ENCODE measurements at regions not wholly inside any gene's neighbourhood (a gene's known extent, or its start where the extent isn't known, plus 50 kb on each side); places are given as distances from the start of the nearest gene placed in this dataset.

DNA sequence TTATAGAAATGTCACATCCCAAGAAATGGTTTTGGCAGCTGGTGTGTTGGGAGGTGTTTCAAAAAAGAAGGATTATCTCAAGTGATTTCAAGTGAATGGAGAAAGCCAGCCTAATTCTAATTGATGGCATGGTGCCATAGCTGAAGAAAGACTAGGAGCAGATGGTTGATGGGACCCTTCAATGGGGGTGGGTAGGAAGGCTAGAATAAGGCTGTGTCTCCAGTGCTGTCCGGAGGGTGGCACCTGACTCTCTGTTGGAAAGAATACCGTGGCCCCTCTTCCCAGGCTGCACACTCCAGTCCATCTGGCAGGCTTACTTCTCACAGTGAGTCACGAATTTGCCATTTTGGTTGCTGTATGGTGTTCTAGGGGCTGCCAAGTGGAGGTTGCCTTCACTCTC, 51.0 kb upstream of the GPR12 start:
- TF ChIP-seq, protein P1, sequence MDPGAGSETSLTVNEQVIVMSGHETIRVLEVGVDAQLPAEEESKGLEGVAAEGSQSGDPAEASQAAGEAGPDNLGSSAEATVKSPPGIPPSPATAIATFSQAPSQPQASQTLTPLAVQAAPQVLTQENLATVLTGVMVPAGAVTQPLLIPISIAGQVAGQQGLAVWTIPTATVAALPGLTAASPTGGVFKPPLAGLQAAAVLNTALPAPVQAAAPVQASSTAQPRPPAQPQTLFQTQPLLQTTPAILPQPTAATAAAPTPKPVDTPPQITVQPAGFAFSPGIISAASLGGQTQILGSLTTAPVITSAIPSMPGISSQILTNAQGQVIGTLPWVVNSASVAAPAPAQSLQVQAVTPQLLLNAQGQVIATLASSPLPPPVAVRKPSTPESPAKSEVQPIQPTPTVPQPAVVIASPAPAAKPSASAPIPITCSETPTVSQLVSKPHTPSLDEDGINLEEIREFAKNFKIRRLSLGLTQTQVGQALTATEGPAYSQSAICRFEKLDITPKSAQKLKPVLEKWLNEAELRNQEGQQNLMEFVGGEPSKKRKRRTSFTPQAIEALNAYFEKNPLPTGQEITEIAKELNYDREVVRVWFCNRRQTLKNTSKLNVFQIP (CRISPR knock-in tag; IDR thresholded peaks at IDR 0.05; ENCODE audit: borderline replicate concordance, low read depth) = no peak
- TF ChIP-seq ZNF70 (CRISPR knock-in tag; IDR thresholded peaks at IDR 0.05) (no peak), BACH2 (CRISPR knock-in tag; IDR thresholded peaks at IDR 0.05; ENCODE audit: borderline replicate concordance) (no peak), GLIS3 (CRISPR knock-in tag; IDR thresholded peaks at IDR 0.05) (no peak), RARB (CRISPR knock-in tag; IDR thresholded peaks at IDR 0.05) (no peak), ZFP3 (CRISPR knock-in tag; IDR thresholded peaks at IDR 0.05) (no peak), ZNF8 (CRISPR knock-in tag; IDR thresholded peaks at IDR 0.05) (no peak), ZFP30 (CRISPR knock-in tag; IDR thresholded peaks at IDR 0.05) (no peak), ESRRG (CRISPR knock-in tag; IDR thresholded peaks at IDR 0.05) (no peak), PPARA (CRISPR knock-in tag; IDR thresholded peaks at IDR 0.05; ENCODE audit: borderline replicate concordance) (no peak), CSDC2 (CRISPR knock-in tag; IDR thresholded peaks at IDR 0.05) (no peak), ARNTL (CRISPR knock-in tag; IDR thresholded peaks at IDR 0.05; ENCODE audit: borderline replicate concordance, low read depth) (no peak), ZC3H10 (CRISPR knock-in tag; IDR thresholded peaks at IDR 0.05) (no peak), TCF4 (CRISPR knock-in tag; IDR thresholded peaks at IDR 0.05; ENCODE audit: borderline replicate concordance) (no peak)
- TF ChIP-seq, protein P2, sequence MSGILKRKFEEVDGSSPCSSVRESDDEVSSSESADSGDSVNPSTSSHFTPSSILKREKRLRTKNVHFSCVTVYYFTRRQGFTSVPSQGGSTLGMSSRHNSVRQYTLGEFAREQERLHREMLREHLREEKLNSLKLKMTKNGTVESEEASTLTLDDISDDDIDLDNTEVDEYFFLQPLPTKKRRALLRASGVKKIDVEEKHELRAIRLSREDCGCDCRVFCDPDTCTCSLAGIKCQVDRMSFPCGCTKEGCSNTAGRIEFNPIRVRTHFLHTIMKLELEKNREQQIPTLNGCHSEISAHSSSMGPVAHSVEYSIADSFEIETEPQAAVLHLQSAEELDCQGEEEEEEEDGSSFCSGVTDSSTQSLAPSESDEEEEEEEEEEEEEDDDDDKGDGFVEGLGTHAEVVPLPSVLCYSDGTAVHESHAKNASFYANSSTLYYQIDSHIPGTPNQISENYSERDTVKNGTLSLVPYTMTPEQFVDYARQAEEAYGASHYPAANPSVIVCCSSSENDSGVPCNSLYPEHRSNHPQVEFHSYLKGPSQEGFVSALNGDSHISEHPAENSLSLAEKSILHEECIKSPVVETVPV (CRISPR knock-in tag; IDR thresholded peaks at IDR 0.05) = no peak
- TF ChIP-seq, protein P3, sequence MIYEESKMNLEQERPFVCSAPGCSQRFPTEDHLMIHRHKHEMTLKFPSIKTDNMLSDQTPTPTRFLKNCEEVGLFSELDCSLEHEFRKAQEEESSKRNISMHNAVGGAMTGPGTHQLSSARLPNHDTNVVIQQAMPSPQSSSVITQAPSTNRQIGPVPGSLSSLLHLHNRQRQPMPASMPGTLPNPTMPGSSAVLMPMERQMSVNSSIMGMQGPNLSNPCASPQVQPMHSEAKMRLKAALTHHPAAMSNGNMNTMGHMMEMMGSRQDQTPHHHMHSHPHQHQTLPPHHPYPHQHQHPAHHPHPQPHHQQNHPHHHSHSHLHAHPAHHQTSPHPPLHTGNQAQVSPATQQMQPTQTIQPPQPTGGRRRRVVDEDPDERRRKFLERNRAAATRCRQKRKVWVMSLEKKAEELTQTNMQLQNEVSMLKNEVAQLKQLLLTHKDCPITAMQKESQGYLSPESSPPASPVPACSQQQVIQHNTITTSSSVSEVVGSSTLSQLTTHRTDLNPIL (CRISPR knock-in tag; IDR thresholded peaks at IDR 0.05; ENCODE audit: low read depth) = no peak

More for the DNA sequence above, 51.0 kb upstream of the GPR12 start:
- ATAC-seq = no peak

All from SK-N-SH treated with all-trans-retinoic acid at 6 μM for 48 hours (cell line).